ENCODE measurements at regions not wholly inside any gene's neighbourhood (a gene's known extent, or its start where the extent isn't known, plus 50 kb on each side); places are given as distances from the start of the nearest gene placed in this dataset.

GRCh38 chr3:145370870-145371269 lies 790.1 kb downstream of the PLOD2 start:
- Mint-ChIP-seq H3K4me3 (ENCODE audit: low read depth) (no peak overlapping the region), H3K27me3 (no peaks in the 10 kb centered on the region), H3K36me3 (ENCODE audit: insufficient read depth) (no peaks in the 10 kb centered on the region), H3K27ac (no peak overlapping the region), H3K9me3 (ENCODE audit: low read depth) (peaks cover 2% of the 10 kb centered on the region), H3K4me1 (ENCODE audit: low read depth) (peaks cover 2% of the 10 kb centered on the region)
- TF ChIP-seq CTCF (IDR thresholded peaks at IDR 0.05; ENCODE audit: unreplicated experiment): no peak
- DNase-seq (ENCODE audit: low spot score, unreplicated experiment): no peak

GRCh38 chr3:145377301-145377700 lies 783.7 kb downstream of the PLOD2 start:
- TF ChIP-seq CTCF (IDR thresholded peaks at IDR 0.05; ENCODE audit: unreplicated experiment): no peak
- no peaks in the 10 kb centered on the region for H3K27me3 Mint-ChIP-seq
- peaks cover 2% of the 10 kb centered on the region for H3K4me1 Mint-ChIP-seq (ENCODE audit: low read depth)
- no peaks in the 10 kb centered on the region for H3K36me3 Mint-ChIP-seq (ENCODE audit: insufficient read depth)
- no peak overlapping the region for H3K27ac Mint-ChIP-seq
- H3K9me3 Mint-ChIP-seq (ENCODE audit: low read depth): peaks cover 2% of the 10 kb centered on the region
- no peak for DNase-seq (ENCODE audit: low spot score, unreplicated experiment)
- H3K4me3 Mint-ChIP-seq (ENCODE audit: low read depth): no peak overlapping the region

- no peak for TF ChIP-seq CTCF (IDR thresholded peaks at IDR 0.05; ENCODE audit: unreplicated experiment)
These were observed 777.6 kb downstream of the PLOD2 start for GRCh38 chr3:145383416-145383815.

GRCh38 chr3:145384307-145384706 lies 776.7 kb downstream of the PLOD2 start:
- DNase-seq (ENCODE audit: low spot score, unreplicated experiment): no peak
- no peaks in the 10 kb centered on the region for H3K4me1 Mint-ChIP-seq (ENCODE audit: low read depth)
- H3K36me3 Mint-ChIP-seq (ENCODE audit: insufficient read depth): no peaks in the 10 kb centered on the region
- peaks cover 7% of the 10 kb centered on the region for H3K9me3 Mint-ChIP-seq (ENCODE audit: low read depth)
- H3K27ac Mint-ChIP-seq: no peak overlapping the region
- no peak for TF ChIP-seq CTCF (IDR thresholded peaks at IDR 0.05; ENCODE audit: unreplicated experiment)
- H3K27me3 Mint-ChIP-seq: no peaks in the 10 kb centered on the region
- H3K4me3 Mint-ChIP-seq (ENCODE audit: low read depth): no peak overlapping the region

More at GRCh38 chr3:145383416-145383815, 777.6 kb downstream of the PLOD2 start:
- Mint-ChIP-seq H3K9me3 (ENCODE audit: low read depth) (peaks cover 3% of the 10 kb centered on the region), H3K27ac (no peak overlapping the region), H3K27me3 (no peaks in the 10 kb centered on the region), H3K4me1 (ENCODE audit: low read depth) (no peaks in the 10 kb centered on the region), H3K36me3 (ENCODE audit: insufficient read depth) (no peaks in the 10 kb centered on the region), H3K4me3 (ENCODE audit: low read depth) (no peak overlapping the region)
- DNase-seq (ENCODE audit: low spot score, unreplicated experiment): no peak

- H3K27ac Mint-ChIP-seq: no peak overlapping the region
- no peaks in the 10 kb centered on the region for H3K36me3 Mint-ChIP-seq (ENCODE audit: insufficient read depth)
- no peak for DNase-seq (ENCODE audit: low spot score, unreplicated experiment)
- H3K4me1 Mint-ChIP-seq (ENCODE audit: low read depth): no peaks in the 10 kb centered on the region
- H3K9me3 Mint-ChIP-seq (ENCODE audit: low read depth): peaks cover 10% of the 10 kb centered on the region
- TF ChIP-seq CTCF (IDR thresholded peaks at IDR 0.05; ENCODE audit: unreplicated experiment): no peak
- H3K27me3 Mint-ChIP-seq: no peaks in the 10 kb centered on the region
- H3K4me3 Mint-ChIP-seq (ENCODE audit: low read depth): no peak overlapping the region
These were observed 773.8 kb downstream of the PLOD2 start for GRCh38 chr3:145387211-145387610.

Data from progenitor cell of endocrine pancreas (in vitro differentiated cells).